ENCODE measurements at regions not wholly inside any gene's neighbourhood (a gene's known extent, or its start where the extent isn't known, plus 50 kb on each side); places are given as distances from the start of the nearest gene placed in this dataset.

DNA sequence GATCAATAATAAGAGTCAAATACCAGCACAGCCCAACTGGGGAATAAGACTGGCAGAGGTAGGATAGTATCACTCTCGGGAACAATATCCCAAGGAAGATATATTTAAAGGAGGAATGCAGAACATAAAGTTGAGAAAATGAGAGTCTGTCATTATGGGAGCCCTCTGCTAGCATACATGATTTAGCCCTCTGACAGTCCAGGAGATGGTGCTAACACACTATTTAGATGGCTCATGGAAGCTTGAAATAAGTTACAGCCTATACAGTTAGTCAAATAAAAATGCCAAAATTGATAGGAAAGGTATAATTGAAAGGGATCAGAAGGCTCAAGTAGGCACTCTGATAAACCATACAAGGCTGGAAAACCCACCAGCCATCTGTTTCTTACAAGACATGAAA is 201.0 kb upstream of the NEIL3 start:
- H3K4me3 ChIP-seq (ENCODE audit: control insufficient read depth, low read depth, low read length) = no peak overlapping the region
- DNase-seq (ENCODE audit: low read depth) = peak; percentile 60
- TF ChIP-seq, protein P1, sequence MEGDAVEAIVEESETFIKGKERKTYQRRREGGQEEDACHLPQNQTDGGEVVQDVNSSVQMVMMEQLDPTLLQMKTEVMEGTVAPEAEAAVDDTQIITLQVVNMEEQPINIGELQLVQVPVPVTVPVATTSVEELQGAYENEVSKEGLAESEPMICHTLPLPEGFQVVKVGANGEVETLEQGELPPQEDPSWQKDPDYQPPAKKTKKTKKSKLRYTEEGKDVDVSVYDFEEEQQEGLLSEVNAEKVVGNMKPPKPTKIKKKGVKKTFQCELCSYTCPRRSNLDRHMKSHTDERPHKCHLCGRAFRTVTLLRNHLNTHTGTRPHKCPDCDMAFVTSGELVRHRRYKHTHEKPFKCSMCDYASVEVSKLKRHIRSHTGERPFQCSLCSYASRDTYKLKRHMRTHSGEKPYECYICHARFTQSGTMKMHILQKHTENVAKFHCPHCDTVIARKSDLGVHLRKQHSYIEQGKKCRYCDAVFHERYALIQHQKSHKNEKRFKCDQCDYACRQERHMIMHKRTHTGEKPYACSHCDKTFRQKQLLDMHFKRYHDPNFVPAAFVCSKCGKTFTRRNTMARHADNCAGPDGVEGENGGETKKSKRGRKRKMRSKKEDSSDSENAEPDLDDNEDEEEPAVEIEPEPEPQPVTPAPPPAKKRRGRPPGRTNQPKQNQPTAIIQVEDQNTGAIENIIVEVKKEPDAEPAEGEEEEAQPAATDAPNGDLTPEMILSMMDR (conservative IDR thresholded peaks at IDR 0.05; ENCODE audit: control insufficient read depth, insufficient read depth, low read depth, low read length) = peak; percentile 63

DNA sequence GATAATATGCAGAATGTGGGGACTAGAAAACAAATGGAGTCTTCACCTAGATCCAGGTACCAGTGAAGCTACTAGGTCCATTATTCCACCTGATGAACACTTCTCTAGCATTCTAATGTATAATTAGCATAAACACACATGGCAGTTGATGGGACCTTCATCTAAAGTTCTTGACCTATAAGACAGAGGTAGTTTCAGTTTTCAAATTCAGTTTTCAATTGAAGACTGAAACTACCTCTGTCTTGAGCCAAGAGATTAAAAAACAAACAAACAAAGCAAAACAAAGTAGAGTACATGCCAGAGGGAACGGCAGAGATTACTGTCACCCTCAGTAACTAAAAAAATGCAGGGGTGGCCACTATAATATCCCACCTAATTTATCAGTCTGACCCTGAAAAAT is 199.9 kb upstream of the NEIL3 start:
- H3K4me3 ChIP-seq (ENCODE audit: control insufficient read depth, low read depth, low read length) = no peak overlapping the region
- no peak for DNase-seq (ENCODE audit: low read depth)
- TF ChIP-seq, protein P1 (conservative IDR thresholded peaks at IDR 0.05; ENCODE audit: control insufficient read depth, insufficient read depth, low read depth, low read length) = no peak

DNA sequence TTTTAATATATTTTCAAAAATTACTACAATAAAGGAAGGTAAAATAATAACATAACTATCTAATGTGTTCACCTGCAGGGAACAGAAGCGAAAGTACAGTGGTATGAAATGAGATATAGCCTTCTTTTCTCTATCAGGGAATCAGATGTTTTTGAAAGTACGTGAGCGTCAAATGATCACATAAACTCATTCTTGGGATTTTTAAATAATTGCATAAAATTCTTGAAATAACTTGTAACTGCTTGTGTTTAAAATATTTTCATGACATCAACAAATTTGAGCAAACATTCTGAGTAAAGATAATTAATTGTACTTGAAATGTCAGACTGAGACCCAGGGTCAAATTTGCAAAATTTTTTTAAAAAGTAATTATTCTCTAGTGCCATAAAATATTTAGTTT is 193.5 kb upstream of the NEIL3 start:
- no peak for DNase-seq (ENCODE audit: low read depth)
- TF ChIP-seq, protein P1 (conservative IDR thresholded peaks at IDR 0.05; ENCODE audit: control insufficient read depth, insufficient read depth, low read depth, low read length) = no peak
- H3K4me3 ChIP-seq (ENCODE audit: control insufficient read depth, low read depth, low read length) = no peak overlapping the region

DNA sequence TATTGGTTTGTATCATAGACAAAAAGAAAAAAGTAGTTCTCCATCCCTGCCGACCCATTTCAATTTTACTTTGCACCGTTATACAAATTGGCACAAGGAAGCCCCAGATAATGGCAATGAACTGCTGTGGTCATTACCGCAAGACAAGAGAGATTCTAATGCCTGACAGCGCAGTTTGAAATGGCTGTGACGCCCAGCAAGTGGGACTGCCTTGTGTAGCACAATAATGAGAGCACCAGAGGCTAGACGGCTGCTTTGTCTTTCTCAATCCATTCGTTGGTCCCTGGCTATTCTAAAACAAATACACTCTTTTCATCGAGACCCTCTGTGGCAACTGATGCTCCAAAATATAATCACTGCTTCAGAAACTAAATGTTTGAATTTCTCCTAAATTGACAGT is 192.4 kb upstream of the NEIL3 start:
- TF ChIP-seq, protein P1 (conservative IDR thresholded peaks at IDR 0.05; ENCODE audit: control insufficient read depth, insufficient read depth, low read depth, low read length) = no peak
- no peak overlapping the region for H3K4me3 ChIP-seq (ENCODE audit: control insufficient read depth, low read depth, low read length)

DNA sequence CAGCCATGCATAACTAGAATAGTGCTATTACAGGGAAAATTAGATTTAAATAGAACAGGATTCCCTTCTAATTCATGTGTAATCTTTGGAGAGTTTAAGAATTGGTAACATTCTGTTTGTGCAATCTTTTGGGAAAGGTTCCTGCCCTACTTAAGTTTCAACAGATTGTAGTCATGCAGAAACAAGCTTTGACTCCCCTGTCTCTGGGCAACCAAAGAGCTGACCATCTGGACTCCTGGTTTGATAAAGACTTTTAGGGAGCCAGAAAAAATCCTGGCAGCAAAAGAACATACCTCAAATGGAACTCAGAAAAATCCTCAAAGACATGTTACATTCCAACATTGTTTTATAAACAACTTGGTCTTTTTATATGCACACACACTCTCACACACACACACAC is 191.1 kb upstream of the NEIL3 start:
- TF ChIP-seq, protein P1 (conservative IDR thresholded peaks at IDR 0.05; ENCODE audit: control insufficient read depth, insufficient read depth, low read depth, low read length) = no peak
- no peak overlapping the region for H3K4me3 ChIP-seq (ENCODE audit: control insufficient read depth, low read depth, low read length)
- DNase-seq (ENCODE audit: low read depth) = peak; percentile 96

More for the DNA sequence above, 192.4 kb upstream of the NEIL3 start:
- DNase-seq (ENCODE audit: low read depth) = no peak

DNA sequence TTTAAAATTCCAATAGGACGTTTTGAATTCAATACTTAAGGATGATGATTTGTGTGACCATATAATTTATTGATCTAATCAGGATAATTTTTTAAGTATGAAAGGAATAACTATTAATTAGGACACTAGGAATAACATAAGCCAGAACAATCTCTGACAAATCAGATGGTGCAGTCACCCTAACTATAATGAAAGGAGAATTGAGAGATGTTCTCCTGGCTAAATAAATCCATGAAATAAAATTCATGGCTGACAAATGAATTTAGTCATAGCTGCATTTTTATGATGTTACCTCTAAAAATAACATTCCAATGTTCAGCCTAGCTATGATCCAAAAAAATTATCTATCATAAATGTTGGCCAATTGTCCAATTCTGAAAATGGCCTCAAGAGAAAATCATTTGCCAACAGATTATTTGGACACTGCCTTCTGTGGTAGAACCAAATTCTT is 190.6 kb upstream of the NEIL3 start:
- peak; percentile 68 for DNase-seq (ENCODE audit: low read depth)
- TF ChIP-seq, protein P1 (conservative IDR thresholded peaks at IDR 0.05; ENCODE audit: control insufficient read depth, insufficient read depth, low read depth, low read length) = no peak
- no peak overlapping the region for H3K4me3 ChIP-seq (ENCODE audit: control insufficient read depth, low read depth, low read length)

DNA sequence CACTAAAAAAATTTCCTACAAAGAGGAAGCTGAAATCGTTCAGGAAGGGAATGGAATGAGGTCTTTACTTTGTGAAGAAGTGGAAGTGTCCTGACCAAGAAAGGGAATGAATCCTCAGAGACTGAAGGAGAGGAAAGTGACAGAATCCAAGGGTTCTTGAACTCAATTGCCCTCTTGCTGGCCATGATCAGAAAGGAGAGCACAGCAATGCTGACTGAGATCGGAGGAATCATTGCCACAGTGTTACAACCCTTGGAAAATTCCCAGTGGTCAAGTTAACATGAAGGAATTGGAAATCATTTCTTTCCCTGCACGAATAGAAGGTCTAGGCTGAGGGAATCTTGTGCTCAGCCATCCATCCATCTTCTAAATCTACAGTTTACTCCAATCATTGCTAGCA is 190.0 kb upstream of the NEIL3 start:
- DNase-seq (ENCODE audit: low read depth) = peak; percentile 28
- TF ChIP-seq, protein P1 (conservative IDR thresholded peaks at IDR 0.05; ENCODE audit: control insufficient read depth, insufficient read depth, low read depth, low read length) = no peak
- no peak overlapping the region for H3K4me3 ChIP-seq (ENCODE audit: control insufficient read depth, low read depth, low read length)

All from fibroblast of mammary gland (primary cell).